Psoas muscle (tissue), 7 donors: ENCODE measurements at regions not wholly inside any gene's neighbourhood (a gene's known extent, or its start where the extent isn't known, plus 50 kb on each side); places are given as distances from the start of the nearest gene placed in this dataset.
A peak's percentile ranks its signal among the peaks of the same experiment; 100 is the strongest.
"Not testable (repeated sequence)": the region's sequence is repeated elsewhere in the genome, so short reads cannot be mapped to it uniquely, and the experiment has no call there.

Experiments used
- ATAC-seq, 4 donors: fragments of 200-7000 bp; cut with Tn5 transposase; one replicate each; pipeline ENCODE4 v1.9.1; 2020; ENCODE audit warnings: moderate library complexity in 3 of 4, mild to moderate bottlenecking in 2 of 4
- DNase-seq, 2 donors: peaks; one replicate each; pipeline ENCODE4 v3.0.0-alpha.2; 2020
- H3K27ac ChIP-seq: fragments of 200-600 bp; one replicate; pipeline ENCODE4 v1.8.0; 2022
- H3K27me3 ChIP-seq, 3 donors: fragments of 200-600 bp in 1 of 3; one replicate each; pipeline versions ENCODE4 v1.6.1 to v1.8.0; 2013 to 2022; ENCODE audit warnings: low read length in 2 of 3, mild to moderate bottlenecking in 2 of 3, moderate library complexity in 1 of 3; ENCODE audit not compliant: insufficient read depth in 3 of 3
- H3K36me3 ChIP-seq, 2 donors: fragments of 200-600 bp in 1 of 2; one replicate each; pipeline versions ENCODE4 v1.6.1 to v1.8.0; 2013 to 2022; ENCODE audit warnings: low read depth in 1 of 2, mild to moderate bottlenecking in 1 of 2, moderate library complexity in 1 of 2; ENCODE audit not compliant: insufficient read depth in 1 of 2
- H3K4me1 ChIP-seq: fragments of 200-600 bp; one replicate; pipeline ENCODE4 v1.8.0; 2022
- H3K4me3 ChIP-seq: fragments of 200-600 bp; one replicate; pipeline ENCODE4 v1.8.0; 2022; ENCODE audit warnings: mild to moderate bottlenecking
- H3K9me3 ChIP-seq: fragments of 200-600 bp; one replicate; pipeline ENCODE4 v1.8.0; 2022
- CTCF ChIP-seq: fragments of 200-600 bp; IDR thresholded peaks from one replicate; pipeline ENCODE4 v1.8.0; 2022; ENCODE audit warnings: antibody characterized with exemption
- WGBS, 3 donors: extraction: QIAGEN DNeasy Blood & Tissue Kit; methylation state at CpG; one replicate each; pipeline versions ENCODE4 v1.1.6 to v1.1.7; 2013; 5-methylcytosine and 5-hydroxymethylcytosine counted together
- intact Hi-C, 2 donors: fragments of 100-400 bp; cut with DNase I; formaldehyde crosslinking; loops; one replicate each; pipeline versions ENCODE4 v1.11.0 to v1.14.2; 2022
- donor health status: healthy with polysubstance abuse.
- donor health status: DM: no; HTN: no; CAD: no; lungs with moderate emphysema.
- donor health status: Bipolar disorder and iron deficiency.
- donor health status: healthy.
- donor health status: DM: yes; HTN: yes; CAD: no.
- donor health status: DM: no; HTN: no; CAD: no.
- donor health status: DM: yes; HTN: yes; CAD: no.

GRCh38 chr7:112946350-112946749, 140.3 kb downstream of the GPR85 start:
- 93% methylated on average over 2 of the region's 2 CpGs for WGBS, 3 donors
- no peak for ATAC-seq
- Histone ChIP-seq H3K4me3 (no peak overlapping the region), H3K4me1 (no peaks in the 10 kb centered on the region), H3K36me3 (no peaks in the 10 kb centered on the region), H3K27me3 (peaks cover 0 to 3% (median 0%) of the 10 kb centered on the region in 3 donors), H3K27ac (no peak overlapping the region), H3K9me3 (no peaks in the 10 kb centered on the region)
- TF ChIP-seq CTCF = no peak
- intact Hi-C loops = no loop called here
- no peak for DNase-seq

- H3K27me3 ChIP-seq = peaks cover 0 to 3% (median 0%) of the 10 kb centered on the region in 3 donors
- intact Hi-C loops = no loop called here
- ATAC-seq (no peak), DNase-seq (no peak)
- H3K9me3 ChIP-seq = no peaks in the 10 kb centered on the region
- 70 to 75% (median 71%) methylated on average over 3 of the region's 3 CpGs for WGBS, 3 donors
- H3K4me3 ChIP-seq = no peak overlapping the region
- no peaks in the 10 kb centered on the region for H3K36me3 ChIP-seq
- H3K4me1 ChIP-seq = no peaks in the 10 kb centered on the region
- TF ChIP-seq CTCF = no peak
- H3K27ac ChIP-seq = no peak overlapping the region
These were observed 141.6 kb downstream of the GPR85 start for GRCh38 chr7:112945046-112945445.

GRCh38 chr7:112942981-112943380, 143.6 kb downstream of the GPR85 start:
- Histone ChIP-seq H3K27ac (no peak overlapping the region), H3K9me3 (no peaks in the 10 kb centered on the region), H3K4me3 (no peak overlapping the region), H3K27me3 (peaks cover 0 to 3% (median 0%) of the 10 kb centered on the region in 3 donors), H3K36me3 (no peaks in the 10 kb centered on the region), H3K4me1 (peaks cover 9% of the 10 kb centered on the region)
- ATAC-seq = no peak
- WGBS, 3 donors = 94 to 97% (median 96%) methylated on average over 1 of the region's 1 CpG
- no peak for TF ChIP-seq CTCF
- DNase-seq = no peak
- intact Hi-C loops = no loop called here

GRCh38 chr7:112942125-112942524, 144.5 kb downstream of the GPR85 start:
- H3K4me3 ChIP-seq, H3K36me3 ChIP-seq, H3K9me3 ChIP-seq, DNase-seq, H3K27ac ChIP-seq, ATAC-seq, intact Hi-C loops, H3K27me3 ChIP-seq: not testable (repeated sequence)
- H3K4me1 ChIP-seq = peaks cover 17% of the 10 kb centered on the region
- WGBS, 3 donors = 88 to 94% (median 92%) methylated on average over 6 of the region's 6 CpGs

- Histone ChIP-seq H3K36me3 (no peaks in the 10 kb centered on the region), H3K4me3 (peak overlapping the region; percentile 70), H3K27ac (peak overlapping the region; percentile 85), H3K4me1 (peaks cover 17% of the 10 kb centered on the region), H3K9me3 (no peaks in the 10 kb centered on the region), H3K27me3 (no peaks in the 10 kb centered on the region)
- WGBS, 3 donors = 12 to 18% (median 15%) methylated on average over 8 of the region's 8 CpGs
- DNase-seq (no peak), ATAC-seq (peak; percentile 55 to 71 (median 58))
- TF ChIP-seq CTCF = no peak
- intact Hi-C loops = no loop called here
These were observed 146.3 kb downstream of the GPR85 start for GRCh38 chr7:112940314-112940732.
